ENCODE measurements at regions not wholly inside any gene's neighbourhood (a gene's known extent, or its start where the extent isn't known, plus 50 kb on each side); places are given as distances from the start of the nearest gene placed in this dataset.
A peak's percentile ranks its signal among the peaks of the same experiment; 100 is the strongest.
"Not testable (repeated sequence)": the region's sequence is repeated elsewhere in the genome, so short reads cannot be mapped to it uniquely, and the experiment has no call there.

- H3K4me1 ChIP-seq (ENCODE audit: low read depth) = no peaks in the 10 kb centered on the region
- DNase-seq (ENCODE audit: low read depth in 1 of 2, low spot score in 1 of 2) = peak in 1 of 2 donors; percentile 57
- H3K4me3 ChIP-seq = no peak overlapping the region
- H3K27me3 ChIP-seq = no peaks in the 10 kb centered on the region
- TF ChIP-seq, protein P1, sequence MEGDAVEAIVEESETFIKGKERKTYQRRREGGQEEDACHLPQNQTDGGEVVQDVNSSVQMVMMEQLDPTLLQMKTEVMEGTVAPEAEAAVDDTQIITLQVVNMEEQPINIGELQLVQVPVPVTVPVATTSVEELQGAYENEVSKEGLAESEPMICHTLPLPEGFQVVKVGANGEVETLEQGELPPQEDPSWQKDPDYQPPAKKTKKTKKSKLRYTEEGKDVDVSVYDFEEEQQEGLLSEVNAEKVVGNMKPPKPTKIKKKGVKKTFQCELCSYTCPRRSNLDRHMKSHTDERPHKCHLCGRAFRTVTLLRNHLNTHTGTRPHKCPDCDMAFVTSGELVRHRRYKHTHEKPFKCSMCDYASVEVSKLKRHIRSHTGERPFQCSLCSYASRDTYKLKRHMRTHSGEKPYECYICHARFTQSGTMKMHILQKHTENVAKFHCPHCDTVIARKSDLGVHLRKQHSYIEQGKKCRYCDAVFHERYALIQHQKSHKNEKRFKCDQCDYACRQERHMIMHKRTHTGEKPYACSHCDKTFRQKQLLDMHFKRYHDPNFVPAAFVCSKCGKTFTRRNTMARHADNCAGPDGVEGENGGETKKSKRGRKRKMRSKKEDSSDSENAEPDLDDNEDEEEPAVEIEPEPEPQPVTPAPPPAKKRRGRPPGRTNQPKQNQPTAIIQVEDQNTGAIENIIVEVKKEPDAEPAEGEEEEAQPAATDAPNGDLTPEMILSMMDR (IDR thresholded peaks at IDR 0.05; ENCODE audit: low read depth, low read length) = no peak
- no peaks in the 10 kb centered on the region for H3K36me3 ChIP-seq
- H3K27ac ChIP-seq = no peak overlapping the region
- H3K9me3 ChIP-seq (ENCODE audit: low read depth) = no peaks in the 10 kb centered on the region
Observed at GRCh38 chr6:2611092-2611491, 139.6 kb downstream of the MYLK4 start.

GRCh38 chr6:2608503-2608902, 142.2 kb downstream of the MYLK4 start:
- DNase-seq (ENCODE audit: low read depth in 1 of 2, low spot score in 1 of 2) = no peak
- no peaks in the 10 kb centered on the region for H3K36me3 ChIP-seq
- no peaks in the 10 kb centered on the region for H3K4me1 ChIP-seq (ENCODE audit: low read depth)
- H3K27ac ChIP-seq = no peak overlapping the region
- H3K27me3 ChIP-seq = no peaks in the 10 kb centered on the region
- TF ChIP-seq, protein P1 (IDR thresholded peaks at IDR 0.05; ENCODE audit: low read depth, low read length) = no peak
- no peaks in the 10 kb centered on the region for H3K9me3 ChIP-seq (ENCODE audit: low read depth)
- no peak overlapping the region for H3K4me3 ChIP-seq

DNA sequence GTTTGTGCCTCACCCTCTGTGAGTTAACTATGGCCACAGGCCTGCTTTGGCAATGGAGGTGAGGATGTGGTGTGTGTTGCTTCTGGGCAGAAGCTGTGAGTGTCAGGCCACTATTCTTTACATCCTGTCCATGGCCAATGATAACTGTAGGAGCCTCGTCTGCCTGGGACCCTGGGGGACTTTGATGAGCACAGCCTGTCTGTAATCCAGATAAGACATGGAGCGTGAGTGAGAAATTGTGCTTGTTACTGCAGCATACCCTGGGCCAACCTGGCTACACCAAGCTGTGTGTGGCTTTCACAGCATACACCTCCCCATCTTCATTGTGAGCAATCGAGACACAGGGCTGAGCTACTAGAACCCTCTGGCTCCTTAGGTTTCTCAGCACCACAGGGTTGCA, 150.4 kb downstream of the MYLK4 start:
- H3K27ac ChIP-seq = no peak overlapping the region
- no peaks in the 10 kb centered on the region for H3K27me3 ChIP-seq
- no peak for DNase-seq (ENCODE audit: low read depth in 1 of 2, low spot score in 1 of 2)
- no peaks in the 10 kb centered on the region for H3K36me3 ChIP-seq
- H3K9me3 ChIP-seq (ENCODE audit: low read depth) = no peaks in the 10 kb centered on the region
- H3K4me1 ChIP-seq (ENCODE audit: low read depth) = peaks cover 3% of the 10 kb centered on the region
- no peak overlapping the region for H3K4me3 ChIP-seq
- TF ChIP-seq, protein P1 (IDR thresholded peaks at IDR 0.05; ENCODE audit: low read depth, low read length) = no peak

- no peak for DNase-seq (ENCODE audit: low read depth in 1 of 2, low spot score in 1 of 2)
- Histone ChIP-seq H3K4me3 (no peak overlapping the region), H3K27ac (no peak overlapping the region), H3K27me3 (no peaks in the 10 kb centered on the region), H3K36me3 (no peaks in the 10 kb centered on the region), H3K9me3 (ENCODE audit: low read depth) (no peaks in the 10 kb centered on the region), H3K4me1 (ENCODE audit: low read depth) (peaks cover 3% of the 10 kb centered on the region)
- TF ChIP-seq, protein P1 (IDR thresholded peaks at IDR 0.05; ENCODE audit: low read depth, low read length) = no peak
Observed at GRCh38 chr6:2599817-2600216, 150.9 kb downstream of the MYLK4 start.

DNA sequence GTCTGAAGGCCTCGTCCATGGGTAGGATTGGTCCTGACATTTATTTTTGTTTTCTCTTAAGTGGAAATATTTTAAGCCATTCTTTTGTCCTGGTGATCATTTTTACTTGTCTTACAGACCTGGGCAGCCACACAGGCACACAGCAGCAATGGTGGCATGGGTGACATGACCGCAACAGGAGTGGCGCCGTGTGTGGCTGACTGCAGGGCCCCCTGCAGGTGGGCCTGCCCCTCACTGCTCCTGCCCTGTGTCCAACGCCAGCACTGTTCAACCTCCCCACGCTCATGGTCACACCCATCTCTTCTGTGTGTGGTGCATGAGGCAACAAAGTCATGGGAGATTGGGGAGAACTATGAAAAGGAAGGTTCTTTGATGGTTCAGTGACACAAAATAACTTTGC, 151.9 kb downstream of the MYLK4 start:
- H3K9me3 ChIP-seq (ENCODE audit: low read depth) = no peaks in the 10 kb centered on the region
- no peak overlapping the region for H3K27ac ChIP-seq
- no peaks in the 10 kb centered on the region for H3K27me3 ChIP-seq
- TF ChIP-seq, protein P1 (IDR thresholded peaks at IDR 0.05; ENCODE audit: low read depth, low read length) = no peak
- no peaks in the 10 kb centered on the region for H3K36me3 ChIP-seq
- DNase-seq (ENCODE audit: low read depth in 1 of 2, low spot score in 1 of 2) = no peak
- H3K4me3 ChIP-seq = no peak overlapping the region
- H3K4me1 ChIP-seq (ENCODE audit: low read depth) = peaks cover 3% of the 10 kb centered on the region

DNA sequence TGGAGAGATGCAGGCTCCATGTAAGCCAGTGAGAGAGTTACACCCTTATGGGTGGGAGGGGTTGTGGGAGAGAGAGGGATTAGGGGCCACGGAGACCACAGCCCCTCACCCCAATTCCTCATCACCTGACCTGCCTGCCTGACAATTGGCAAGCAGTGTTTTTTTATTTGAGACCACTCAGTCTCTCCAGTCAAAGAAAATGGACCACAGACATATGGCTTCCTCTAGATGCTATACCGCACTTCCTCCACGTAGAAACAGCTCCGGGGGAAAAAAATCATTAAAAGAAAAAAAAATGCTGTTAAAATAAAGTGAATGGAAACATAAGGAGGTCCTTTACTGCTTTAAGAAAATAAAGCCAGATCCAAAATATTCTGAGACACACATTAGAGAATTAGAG, 152.7 kb downstream of the MYLK4 start:
- Histone ChIP-seq H3K36me3 (no peaks in the 10 kb centered on the region), H3K4me3 (no peak overlapping the region), H3K4me1 (ENCODE audit: low read depth) (peaks cover 3% of the 10 kb centered on the region), H3K9me3 (ENCODE audit: low read depth) (no peaks in the 10 kb centered on the region), H3K27me3 (no peaks in the 10 kb centered on the region), H3K27ac (no peak overlapping the region)
- no peak for DNase-seq (ENCODE audit: low read depth in 1 of 2, low spot score in 1 of 2)
- TF ChIP-seq, protein P1 (IDR thresholded peaks at IDR 0.05; ENCODE audit: low read depth, low read length) = no peak

GRCh38 chr6:2597457-2597856, 153.3 kb downstream of the MYLK4 start:
- not testable (repeated sequence) for H3K9me3 ChIP-seq (ENCODE audit: low read depth); H3K36me3 ChIP-seq; H3K4me1 ChIP-seq (ENCODE audit: low read depth); H3K27me3 ChIP-seq; DNase-seq (ENCODE audit: low read depth in 1 of 2, low spot score in 1 of 2); H3K4me3 ChIP-seq; H3K27ac ChIP-seq

All from cardiac muscle cell (in vitro differentiated cells and primary cell).